Progenitor cell of endocrine pancreas (in vitro differentiated cells): ENCODE measurements at regions not wholly inside any gene's neighbourhood (a gene's known extent, or its start where the extent isn't known, plus 50 kb on each side); places are given as distances from the start of the nearest gene placed in this dataset.
A peak's percentile ranks its signal among the peaks of the same experiment; 100 is the strongest.

ENCODE experiments used
- DNase-seq: peaks from one replicate; pipeline ENCODE4 v3.0.0; 2021; ENCODE audit warnings: low spot score; ENCODE audit not compliant: unreplicated experiment
- H3K27ac Mint-ChIP-seq: 2 replicates; pipeline ENCODE4 v1.8.0; 2021; ENCODE audit warnings: mild to moderate bottlenecking, moderate library complexity, mixed read lengths
- H3K27me3 Mint-ChIP-seq: 2 replicates; pipeline ENCODE4 v1.8.0; 2021; ENCODE audit warnings: mixed read lengths
- H3K36me3 Mint-ChIP-seq: 2 replicates; pipeline ENCODE4 v1.8.0; 2022; ENCODE audit warnings: mixed read lengths; ENCODE audit not compliant: insufficient read depth
- H3K4me1 Mint-ChIP-seq: 2 replicates; pipeline ENCODE4 v1.8.0; 2021; ENCODE audit warnings: low read depth, mixed read lengths
- H3K4me3 Mint-ChIP-seq: 2 replicates; pipeline ENCODE4 v1.8.0; 2021; ENCODE audit warnings: low read depth, mild to moderate bottlenecking, moderate library complexity, mixed read lengths
- H3K9me3 Mint-ChIP-seq: 2 replicates; pipeline ENCODE4 v1.8.0; 2021; ENCODE audit warnings: low read depth, mixed read lengths
- CTCF ChIP-seq: fragments of 200-600 bp; sonication (generic); IDR thresholded peaks from one replicate; pipeline ENCODE4 v1.5.0; 2021; ENCODE audit warnings: antibody characterized with exemption, mild to moderate bottlenecking; ENCODE audit not compliant: unreplicated experiment

GRCh38 chr1:244341455-244342450, 110.0 kb downstream of the ADSS2 start:
- H3K9me3 Mint-ChIP-seq: no peaks in the 10 kb centered on the region
- peak overlapping the region; percentile 87 for H3K27ac Mint-ChIP-seq
- peaks cover 11% of the 10 kb centered on the region for H3K4me1 Mint-ChIP-seq
- DNase-seq: no peak
- peak overlapping the region; percentile 37 for H3K4me3 Mint-ChIP-seq
- H3K27me3 Mint-ChIP-seq: peaks cover 8% of the 10 kb centered on the region
- H3K36me3 Mint-ChIP-seq: no peaks in the 10 kb centered on the region
- no peak for TF ChIP-seq CTCF

- no peak overlapping the region for H3K4me3 Mint-ChIP-seq
- H3K27me3 Mint-ChIP-seq: peaks cover 10% of the 10 kb centered on the region
- H3K27ac Mint-ChIP-seq: no peak overlapping the region
- H3K9me3 Mint-ChIP-seq: no peaks in the 10 kb centered on the region
- no peak for TF ChIP-seq CTCF
- peaks cover 17% of the 10 kb centered on the region for H3K4me1 Mint-ChIP-seq
- no peak for DNase-seq
- no peaks in the 10 kb centered on the region for H3K36me3 Mint-ChIP-seq
Measured at GRCh38 chr1:244344001-244344400, 107.7 kb downstream of the ADSS2 start.

- Mint-ChIP-seq H3K4me3 (no peak overlapping the region), H3K9me3 (no peaks in the 10 kb centered on the region), H3K27me3 (peaks cover 31% of the 10 kb centered on the region), H3K4me1 (peaks cover 12% of the 10 kb centered on the region), H3K36me3 (no peaks in the 10 kb centered on the region), H3K27ac (no peak overlapping the region)
- no peak for DNase-seq
- no peak for TF ChIP-seq CTCF
Measured at GRCh38 chr1:244346972-244347618, 104.6 kb downstream of the ADSS2 start.

- Mint-ChIP-seq H3K4me1 (peaks cover 13% of the 10 kb centered on the region), H3K27me3 (peaks cover 37% of the 10 kb centered on the region), H3K27ac (no peak overlapping the region), H3K36me3 (no peaks in the 10 kb centered on the region), H3K4me3 (no peak overlapping the region), H3K9me3 (no peaks in the 10 kb centered on the region)
- no peak for DNase-seq
- TF ChIP-seq CTCF: no peak
Measured at GRCh38 chr1:244347942-244348341, 103.8 kb downstream of the ADSS2 start.

- no peak for DNase-seq
- H3K4me3 Mint-ChIP-seq: no peak overlapping the region
Measured at GRCh38 chr1:244349103-244349531, 102.6 kb downstream of the ADSS2 start.

More at GRCh38 chr1:244349103-244349531, 102.6 kb downstream of the ADSS2 start:
- H3K27me3 Mint-ChIP-seq: peaks cover 43% of the 10 kb centered on the region
- H3K27ac Mint-ChIP-seq: no peak overlapping the region
- no peaks in the 10 kb centered on the region for H3K36me3 Mint-ChIP-seq
- H3K4me1 Mint-ChIP-seq: peaks cover 13% of the 10 kb centered on the region
- TF ChIP-seq CTCF: no peak
- H3K9me3 Mint-ChIP-seq: no peaks in the 10 kb centered on the region
